H1 (cell line): ENCODE measurements at regions not wholly inside any gene's neighbourhood (a gene's known extent, or its start where the extent isn't known, plus 50 kb on each side); places are given as distances from the start of the nearest gene placed in this dataset.

ENCODE experiments used
- CTCF ChIA-PET: fragments of 300-600 bp; sonication (Branson Sonifier 250); formaldehyde crosslinking; loops from one replicate; lab custom pipeline; 2021; ENCODE audit not compliant: partially characterized antibody; lab: Charles Lee
- POLR2A ChIA-PET: fragments of 300-600 bp; sonication (Branson Sonifier 250); formaldehyde crosslinking; loops from one replicate; lab custom pipeline; 2021; ENCODE audit warnings: inconsistent platforms; ENCODE audit not compliant: partially characterized antibody; lab: Charles Lee
- DNase-seq, 2 experiments: peaks; one replicate each; pipeline versions ENCODE4 v3.0.0 to v3.0.0-alpha.2; 2010 to 2022; ENCODE audit warnings: low spot score in 2 of 2, low read depth in 1 of 2, mixed read lengths in 1 of 2
- FAIRE-seq: peaks from 2 replicates; lab custom pipeline; 2011; peaks lifted over from hg19 to GRCh38; lab: Jason Lieb, UNC
- H2AFZ ChIP-seq: 2 replicates; pipeline ENCODE4 v1.8.1; 2012; ENCODE audit warnings: low read length, inconsistent platforms
- H2AK5ac ChIP-seq: 2 replicates; pipeline ENCODE4 v1.6.1; 2013; ENCODE audit warnings: low read depth, low read length
- H2BK120ac ChIP-seq: replicated peaks from 2 replicates; pipeline ENCODE3; 2013; ENCODE audit warnings: low read depth, low read length, inconsistent platforms
- H2BK12ac ChIP-seq: 2 replicates; pipeline ENCODE4 v1.6.1; 2013; ENCODE audit warnings: low read depth, low read length
- H2BK15ac ChIP-seq: 2 replicates; pipeline ENCODE4 v1.6.1; 2013; ENCODE audit warnings: low read length
- H2BK20ac ChIP-seq: 2 replicates; pipeline ENCODE4 v1.6.1; 2013; ENCODE audit warnings: low read length
- H2BK5ac ChIP-seq: 2 replicates; pipeline ENCODE4 v1.6.1; 2013; ENCODE audit warnings: low read depth, low read length
- H3K14ac ChIP-seq: 2 replicates; pipeline ENCODE4 v1.6.1; 2013; ENCODE audit warnings: inconsistent platforms; ENCODE audit not compliant: insufficient read length
- H3K18ac ChIP-seq: 2 replicates; pipeline ENCODE4 v1.6.1; 2013; ENCODE audit warnings: low read length; ENCODE audit errors: extremely low read depth
- H3K23ac ChIP-seq: 2 replicates; pipeline ENCODE4 v1.6.1; 2013; ENCODE audit warnings: inconsistent platforms; ENCODE audit not compliant: insufficient read length
- H3K23me2 ChIP-seq: 2 replicates; pipeline ENCODE4 v1.6.1; 2013; ENCODE audit warnings: low read depth, low read length
- H3K27ac ChIP-seq: 2 replicates; pipeline ENCODE4 v1.6.1; 2011; ENCODE audit warnings: low read depth, low read length, inconsistent platforms
- H3K27me3 ChIP-seq, 4 experiments: replicated peaks in 1 of 4; 1 replicate in 1 of 4; 2 replicates in 3 of 4; pipeline versions ENCODE4 v1.6.1 to v1.8.1; 2011 to 2013; ENCODE audit warnings: low read length in 3 of 4, mild to moderate bottlenecking in 3 of 4, inconsistent platforms in 2 of 4, mixed read lengths in 2 of 4, moderate library complexity in 1 of 4; ENCODE audit not compliant: control insufficient read depth in 3 of 4, insufficient read depth in 3 of 4; ENCODE audit errors: extremely low read depth in 1 of 4
- H3K36me3 ChIP-seq, 4 experiments: 2 replicates each; pipeline versions ENCODE4 v1.6.1 to v1.8.1; 2011 to 2013; ENCODE audit warnings: mild to moderate bottlenecking in 4 of 4, low read length in 3 of 4, moderate library complexity in 2 of 4, control low read depth in 1 of 4, inconsistent platforms in 1 of 4; ENCODE audit not compliant: insufficient read depth in 4 of 4, control insufficient read depth in 2 of 4
- H3K4ac ChIP-seq: replicated peaks from 2 replicates; pipeline ENCODE3; 2013; ENCODE audit warnings: low read length, low read depth, mixed read lengths, inconsistent platforms; ENCODE audit not compliant: insufficient read length
- H3K4me1 ChIP-seq, 4 experiments: replicated peaks in 1 of 4; 1 replicate in 1 of 4; 2 replicates in 3 of 4; pipeline versions ENCODE4 v1.6.1 to v1.8.1; 2011 to 2013; ENCODE audit warnings: low read length in 3 of 4, inconsistent platforms in 2 of 4, mixed read lengths in 1 of 4; ENCODE audit not compliant: insufficient read depth in 4 of 4, control insufficient read depth in 3 of 4
- H3K4me2 ChIP-seq, 2 experiments: 2 replicates each; pipeline versions ENCODE4 v1.6.1 to v1.8.1; 2011 to 2013; ENCODE audit warnings: low read depth in 2 of 2, low read length in 2 of 2, control low read depth in 1 of 2, inconsistent platforms in 1 of 2, mild to moderate bottlenecking in 1 of 2; ENCODE audit not compliant: insufficient read depth in 1 of 2
- H3K4me3 ChIP-seq, 4 experiments: fragments of 200-600, 300-600 bp in 1 of 4; sonication (generic), shearing (Covaris generic), sonication (Bioruptor Twin) in 1 of 4; 2 replicates each; pipeline versions ENCODE4 v1.5.1 to v1.8.1; 2011 to 2016; ENCODE audit warnings: low read length in 4 of 4, low read depth in 3 of 4, control low read depth in 2 of 4, inconsistent platforms in 2 of 4, mild to moderate bottlenecking in 2 of 4, mixed read lengths in 1 of 4, moderate library complexity in 1 of 4; ENCODE audit not compliant: insufficient read depth in 2 of 4; ENCODE audit errors: extremely low read depth in 1 of 4
- H3K56ac ChIP-seq: replicated peaks from 2 replicates; pipeline ENCODE3; 2013; ENCODE audit warnings: low read depth, mild to moderate bottlenecking, mixed read lengths, low read length, inconsistent platforms; ENCODE audit not compliant: insufficient read length
- H3K79me1 ChIP-seq: 2 replicates; pipeline ENCODE4 v1.6.1; 2013; ENCODE audit warnings: low read depth, low read length, control low read depth
- H3K79me2 ChIP-seq, 2 experiments: 2 replicates each; pipeline versions ENCODE4 v1.6.1 to v1.8.1; 2012 to 2013; ENCODE audit warnings: low read length in 2 of 2, mild to moderate bottlenecking in 2 of 2, inconsistent platforms in 1 of 2; ENCODE audit not compliant: insufficient read depth in 2 of 2, control insufficient read depth in 1 of 2
- H3K9ac ChIP-seq, 4 experiments: replicated peaks in 1 of 4; 1 replicate in 1 of 4; 2 replicates in 3 of 4; pipeline versions ENCODE4 v1.6.1 to v1.8.1; 2011 to 2013; ENCODE audit warnings: low read depth in 3 of 4, low read length in 3 of 4, control low read depth in 2 of 4, mild to moderate bottlenecking in 2 of 4, moderate library complexity in 2 of 4, inconsistent platforms in 1 of 4; ENCODE audit errors: extremely low read depth in 1 of 4
- H3K9me3 ChIP-seq, 2 experiments: 2 replicates each; pipeline versions ENCODE4 v1.6.1 to v1.8.1; 2012 to 2013; ENCODE audit warnings: mild to moderate bottlenecking in 2 of 2, moderate library complexity in 2 of 2, control low read depth in 1 of 2, inconsistent platforms in 1 of 2, low read depth in 1 of 2, low read length in 1 of 2, mixed read lengths in 1 of 2; ENCODE audit not compliant: insufficient read depth in 2 of 2
- H4K20me1 ChIP-seq, 2 experiments: replicated peaks in 1 of 2; 2 replicates each; pipeline versions ENCODE3 to v1.8.1; 2011 to 2013; ENCODE audit warnings: inconsistent platforms in 2 of 2, low read length in 2 of 2, mild to moderate bottlenecking in 1 of 2; ENCODE audit not compliant: insufficient read depth in 2 of 2, control insufficient read depth in 1 of 2
- H4K5ac ChIP-seq: 2 replicates; pipeline ENCODE4 v1.6.1; 2013; ENCODE audit warnings: low read length, low read depth, mixed read lengths, inconsistent platforms; ENCODE audit not compliant: insufficient read length
- H4K8ac ChIP-seq: 2 replicates; pipeline ENCODE4 v1.8.0; 2013; ENCODE audit warnings: mild to moderate bottlenecking, moderate library complexity, low read length, inconsistent platforms; ENCODE audit not compliant: insufficient read depth; ENCODE audit errors: extremely low read depth
- H4K91ac ChIP-seq: replicated peaks from 2 replicates; pipeline ENCODE3; 2013; ENCODE audit warnings: low read length, mixed read lengths, inconsistent platforms; ENCODE audit not compliant: insufficient read length
- CEBPB ChIP-seq: IDR thresholded peaks from 2 replicates; pipeline ENCODE4 v1.6.1; 2012; ENCODE audit warnings: low read depth, low read length
- CHD2 ChIP-seq: IDR thresholded peaks from 2 replicates; pipeline ENCODE4 v1.6.1; 2012; ENCODE audit warnings: low read length, improper control_type of control experiment
- CTBP2 ChIP-seq: IDR thresholded peaks from 2 replicates; pipeline ENCODE4 v1.7.0; 2011; ENCODE audit warnings: borderline replicate concordance, mild to moderate bottlenecking, moderate library complexity, mixed read lengths, low read length; ENCODE audit not compliant: insufficient read depth, insufficient read length
- EP300 ChIP-seq, 2 experiments: IDR thresholded peaks; 1 replicate in 1 of 2; 2 replicates in 1 of 2; pipeline ENCODE4 v1.6.1; 2011 to 2012; ENCODE audit warnings: low read depth in 2 of 2, low read length in 2 of 2, mild to moderate bottlenecking in 2 of 2, borderline replicate concordance in 1 of 2, inconsistent platforms in 1 of 2, moderate library complexity in 1 of 2
- FOSL1 ChIP-seq: IDR thresholded peaks from 2 replicates; pipeline ENCODE4 v1.6.1; 2011; ENCODE audit warnings: mild to moderate bottlenecking, low read depth, low read length, moderate library complexity; ENCODE audit not compliant: insufficient read depth
- GTF2F1 ChIP-seq: IDR thresholded peaks from 2 replicates; pipeline ENCODE4 v1.6.1; 2012; ENCODE audit warnings: low read depth, low read length, improper control_type of control experiment, borderline replicate concordance
- HDAC6 ChIP-seq: IDR thresholded peaks from one replicate; pipeline ENCODE4 v1.7.1; 2012; ENCODE audit warnings: low read depth, mild to moderate bottlenecking, inconsistent platforms, low read length, moderate library complexity
- MAFK ChIP-seq: IDR thresholded peaks from 2 replicates; pipeline ENCODE4 v1.6.1; 2012; ENCODE audit warnings: low read depth, mild to moderate bottlenecking, improper control_type of control experiment, low read length
- SP1 ChIP-seq: IDR thresholded peaks from 2 replicates; pipeline ENCODE4 v1.6.1; 2011; ENCODE audit warnings: low read depth, low read length
- TCF12 ChIP-seq: IDR thresholded peaks from 2 replicates; pipeline ENCODE4 v1.6.1; 2011; ENCODE audit warnings: low read depth, mild to moderate bottlenecking, low read length
- WGBS, 2 experiments: shearing (Covaris generic) in 1 of 2; methylation state at CpG; one replicate each; pipeline versions ENCODE4 v1.1.6 to v1.1.7; 2013 to 2015; ENCODE audit warnings: low lambda C conversion rate in 2 of 2, mixed read lengths in 2 of 2, inconsistent platforms in 1 of 2, low coverage in 1 of 2, missing lambda C conversion rate in 1 of 2; ENCODE audit not compliant: insufficient replicate concordance in 2 of 2, insufficient coverage in 1 of 2, insufficient read length in 1 of 2; ENCODE audit errors: extremely low coverage in 1 of 2, missing lambda C conversion rate in 1 of 2; 5-methylcytosine and 5-hydroxymethylcytosine counted together
- TF ChIP-seq, protein P1 (sequence below): IDR thresholded peaks from 2 replicates; pipeline ENCODE4 v1.6.1; 2011; ENCODE audit warnings: low read depth, mild to moderate bottlenecking, low read length; ENCODE audit not compliant: insufficient read depth

DNA sequence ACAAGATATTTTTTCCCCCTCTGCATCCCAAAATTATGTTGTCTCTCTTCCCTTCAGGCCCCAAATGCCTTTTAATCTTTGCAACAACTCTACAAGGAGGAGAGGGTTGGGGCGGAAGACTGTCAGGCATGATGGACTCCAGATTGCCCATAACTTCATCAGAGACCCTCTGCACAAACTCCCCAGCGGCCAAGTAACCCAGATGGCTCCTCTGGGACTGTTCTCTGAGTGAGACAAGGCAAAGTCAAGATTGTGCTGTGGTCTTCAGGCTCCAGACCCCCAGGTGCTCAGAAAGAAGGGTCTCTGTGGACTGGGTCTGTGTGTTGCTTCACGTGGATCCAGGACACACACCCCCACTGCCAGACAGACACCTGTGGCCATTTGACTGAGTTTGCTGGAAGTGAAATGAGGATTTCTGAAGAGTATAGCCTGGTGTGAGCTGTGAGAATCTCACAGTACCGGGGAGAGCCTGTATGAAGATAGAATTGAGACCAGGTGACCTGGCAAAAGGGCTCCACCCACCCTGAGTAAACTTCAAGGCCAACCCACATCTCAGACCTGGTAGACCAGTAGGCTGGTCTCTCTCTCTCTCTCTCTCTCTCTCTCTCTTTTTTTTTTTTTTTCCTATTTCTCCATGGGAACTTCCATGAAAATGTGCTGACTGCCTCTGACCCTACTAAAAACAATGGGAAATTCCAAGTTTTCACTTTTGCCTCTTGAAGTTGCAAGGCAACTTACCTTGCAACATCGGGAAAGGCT is 354.1 kb downstream of the SOX9 start:
- Histone ChIP-seq H2BK12ac (peak overlapping the region; percentile 51; the same call in 1 of the 2 replicates), H4K91ac (peak overlapping the region; percentile 91), H3K79me1 (no peaks in the 10 kb centered on the region), H3K14ac (no peak overlapping the region), H3K23ac (no peak overlapping the region), H2AK5ac (0 out of 2 replicates have a peak overlapping the region, but pooled peaks have one; percentile 7), H2BK15ac (peak overlapping the region; percentile 33; the same call in 1 of the 2 replicates), H3K9ac (no peak overlapping the region; a peak in 2 of 7 replicates), H2BK20ac (peak overlapping the region; percentile 94), H3K36me3 (no peaks in the 10 kb centered on the region), H3K27ac (0 out of 2 replicates have a peak overlapping the region, but pooled peaks have one; percentile 91), H3K4ac (peak overlapping the region; percentile 17), H4K8ac (no peak overlapping the region), H3K9me3 (no peaks in the 10 kb centered on the region), H2AFZ (peak overlapping the region; percentile 4; the same call in 1 of the 2 replicates), H4K20me1 (no peaks in the 10 kb centered on the region), H2BK5ac (peak overlapping the region; percentile 80; the same call in 1 of the 2 replicates), H3K18ac (peak overlapping the region; percentile 28; the same call in 1 of the 2 replicates), H3K4me1 (peaks cover 13 to 31% (median 27%) of the 10 kb centered on the region in 4 experiments; a peak in 6 of 7 replicates), H4K5ac (peak overlapping the region; percentile 65), H2BK120ac (peak overlapping the region; percentile 75), H3K27me3 (no peaks in the 10 kb centered on the region), H3K56ac (no peak overlapping the region), H3K79me2 (no peaks in the 10 kb centered on the region), H3K23me2 (no peaks in the 10 kb centered on the region), H3K4me3 (peak overlapping the region in 1 of 4 experiments; percentile 45; a peak in 1 of 8 replicates), H3K4me2 (peak overlapping the region; percentile 42 to 63; a peak in 3 of 4 replicates)
- FAIRE-seq = no peak
- POLR2A ChIA-PET = interaction anchor here (1.0 to 1.9 kb wide), 3 partner anchors 9 to 64 kb away, joined by 3 to 9 read pairs (median 3); no protein-coding TSS in a partner anchor
- no peak for DNase-seq
- CTCF ChIA-PET = interaction anchor here (0.7 to 1.2 kb wide), 2 partner anchors 37 to 367 kb away, joined by 3 read pairs; no protein-coding TSS in a partner anchor
- 83% methylated on average over 5 of the region's 5 CpGs; no CpG with 5 or more reads in 1 of the 2 experiments for WGBS, 2 experiments
- TF ChIP-seq HDAC6 (no peak), TCF12 (no peak), EP300 (IDR thresholded peaks at IDR 0.05; ENCODE audit: borderline replicate concordance in 1 of 2, low read depth in 2 of 2, low read length in 2 of 2) (no peak), CHD2 (no peak), GTF2F1 (no peak), MAFK (no peak), CEBPB (no peak), SP1 (no peak), FOSL1 (no peak), CTBP2 (no peak)
- TF ChIP-seq, protein P1, sequence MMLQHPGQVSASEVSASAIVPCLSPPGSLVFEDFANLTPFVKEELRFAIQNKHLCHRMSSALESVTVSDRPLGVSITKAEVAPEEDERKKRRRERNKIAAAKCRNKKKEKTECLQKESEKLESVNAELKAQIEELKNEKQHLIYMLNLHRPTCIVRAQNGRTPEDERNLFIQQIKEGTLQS = no peak
